ENCODE measurements at regions not wholly inside any gene's neighbourhood (a gene's known extent, or its start where the extent isn't known, plus 50 kb on each side); places are given as distances from the start of the nearest gene placed in this dataset.

GRCh38 chr7:67625257-67625737 lies 628.7 kb downstream of the TYW1 start:
- no peak overlapping the region for H4K91ac ChIP-seq (ENCODE audit: insufficient read depth, low read depth, low read length)
- in situ Hi-C loops (cut with MboI; ENCODE audit: low sequenced_read_pairs): no loop called here
- H3K18ac ChIP-seq (ENCODE audit: low read depth, low read length): no peak overlapping the region
- no peak overlapping the region for H3K56ac ChIP-seq (ENCODE audit: extremely low read depth, insufficient read depth, low read length)
- 0% methylated on average over 7 of the region's 15 CpGs; no CpG with 5 or more reads in 1 of the 2 experiments for WGBS, 2 experiments (ENCODE audit: extremely low coverage in 2 of 2, insufficient read length in 1 of 2)
- BruUV-seq (replicated peaks): no TSS peak
- H3K4me3 ChIP-seq (ENCODE audit: insufficient read depth, low read depth, low read length): no peak overlapping the region
- peak; percentile 72 for ATAC-seq (ENCODE audit: low read depth)
- no peak overlapping the region for H3K27ac ChIP-seq (ENCODE audit: insufficient read depth, low read length)
- H2BK20ac ChIP-seq (ENCODE audit: low read depth, low read length): no peak overlapping the region
- no peaks in the 10 kb centered on the region for H3K27me3 ChIP-seq (ENCODE audit: control insufficient read depth, insufficient read depth, low read length)
- no peaks in the 10 kb centered on the region for H3K79me1 ChIP-seq (ENCODE audit: low read depth in 1 of 2, low read length in 2 of 2)
- H4K8ac ChIP-seq (ENCODE audit: low read depth in 2 of 2, low read length in 2 of 2): no peak overlapping the region
- CTCF ChIA-PET: no interaction called here
- H3K9me1 ChIP-seq (ENCODE audit: insufficient read depth, low read length): no peaks in the 10 kb centered on the region
- H3K23ac ChIP-seq (ENCODE audit: low read depth, low read length): no peak overlapping the region
- no peak overlapping the region for H2BK5ac ChIP-seq (ENCODE audit: low read depth, low read length, poor library complexity, severe bottlenecking)
- no peak overlapping the region for H3K9ac ChIP-seq (ENCODE audit: low read depth, low read length)
- TF ChIP-seq SMC3 (IDR thresholded peaks at IDR 0.05; ENCODE audit: low read depth, low read length): peak; percentile 35; the same call in 1 of the 2 replicates
- TF ChIP-seq POLR2A (IDR thresholded peaks at IDR 0.05; ENCODE audit: low read depth, low read length): no peak
- peak; percentile 59 for TF ChIP-seq RAD21 (IDR thresholded peaks at IDR 0.05; ENCODE audit: low read length)
- TF ChIP-seq CTCF (conservative IDR thresholded peaks at IDR 0.05; ENCODE audit: low read depth, low read length): peak; percentile 50
- no peak overlapping the region for H2BK120ac ChIP-seq (ENCODE audit: low read depth, low read length)
- H3K9me3 ChIP-seq (ENCODE audit: control insufficient read depth, insufficient read depth, low read length): peaks cover 22% of the 10 kb centered on the region; the same call in 1 of the 2 replicates
- no peak overlapping the region for H2AK9ac ChIP-seq (replicated peaks; ENCODE audit: low read depth, low read length, poor library complexity)
- no peaks in the 10 kb centered on the region for H3K36me3 ChIP-seq (ENCODE audit: control insufficient read depth, insufficient read depth, low read length)
- dilution Hi-C loops (cut with HindIII; ENCODE audit: low sequenced_read_pairs, unreplicated experiment): no loop called here
- no peak overlapping the region for H3K4me2 ChIP-seq (ENCODE audit: low read depth, low read length)
- no peak overlapping the region for H3K14ac ChIP-seq (replicated peaks; ENCODE audit: low read depth, low read length)
- peak; percentile 11 for DNase-seq
- H2AK5ac ChIP-seq (ENCODE audit: low read depth, low read length): no peak overlapping the region
- no peaks in the 10 kb centered on the region for H4K20me1 ChIP-seq (ENCODE audit: insufficient read depth, low read length)
- peak overlapping the region; percentile 14 for H2AFZ ChIP-seq (replicated peaks; ENCODE audit: low read length, poor library complexity)
- H3K4ac ChIP-seq (ENCODE audit: low read depth, low read length): no peak overlapping the region
- no peak overlapping the region for H2BK15ac ChIP-seq (ENCODE audit: low read depth, low read length)
- H4K5ac ChIP-seq (ENCODE audit: low read depth, low read length): no peak overlapping the region
- POLR2A ChIA-PET (ENCODE audit: unreplicated experiment): no interaction called here
- intact Hi-C loops (cut with micrococcal nuclease): no loop called here
- no peaks in the 10 kb centered on the region for H3K4me1 ChIP-seq (ENCODE audit: control insufficient read depth, insufficient read depth, low read length)

Measured in IMR-90 (cell line).